ENCODE measurements at regions not wholly inside any gene's neighbourhood (a gene's known extent, or its start where the extent isn't known, plus 50 kb on each side); places are given as distances from the start of the nearest gene placed in this dataset.

GRCh38 chr12:131353826-131354225, 357.1 kb upstream of the SFSWAP start:
- DNase-seq (ENCODE audit: extremely low read depth, low read depth), result no peak
- no peak for TF ChIP-seq CTCF (IDR thresholded peaks at IDR 0.05; ENCODE audit: low read depth, low read length)

- no peak for DNase-seq (ENCODE audit: extremely low read depth, low read depth)
- no peak for TF ChIP-seq CTCF (IDR thresholded peaks at IDR 0.05; ENCODE audit: low read depth, low read length)
These were observed 355.3 kb upstream of the SFSWAP start for GRCh38 chr12:131355361-131356245.

- no peak for DNase-seq (ENCODE audit: extremely low read depth, low read depth)
- TF ChIP-seq CTCF (IDR thresholded peaks at IDR 0.05; ENCODE audit: low read depth, low read length), result no peak
These were observed 354.3 kb upstream of the SFSWAP start for GRCh38 chr12:131356485-131357184.

GRCh38 chr12:131357185-131357747, 353.6 kb upstream of the SFSWAP start:
- DNase-seq (ENCODE audit: extremely low read depth, low read depth), result no peak
- no peak for TF ChIP-seq CTCF (IDR thresholded peaks at IDR 0.05; ENCODE audit: low read depth, low read length)

GRCh38 chr12:131357920-131358319, 353.0 kb upstream of the SFSWAP start:
- no peak for DNase-seq (ENCODE audit: extremely low read depth, low read depth)
- no peak for TF ChIP-seq CTCF (IDR thresholded peaks at IDR 0.05; ENCODE audit: low read depth, low read length)

- no peak for TF ChIP-seq CTCF (IDR thresholded peaks at IDR 0.05; ENCODE audit: low read depth, low read length)
- no peak for DNase-seq (ENCODE audit: extremely low read depth, low read depth)
These were observed 348.3 kb upstream of the SFSWAP start for GRCh38 chr12:131362291-131363211.
